ENCODE measurements at regions not wholly inside any gene's neighbourhood (a gene's known extent, or its start where the extent isn't known, plus 50 kb on each side); places are given as distances from the start of the nearest gene placed in this dataset.

GRCh38 chr9:109974143-109974917 lies 194.3 kb downstream of the PALM2AKAP2 start:
- Histone ChIP-seq H3K27me3 (no peaks in the 10 kb centered on the region), H3K36me3 (no peaks in the 10 kb centered on the region), H3K4me3 (no peak overlapping the region), H3K27ac (no peak overlapping the region), H3K4me1 (peaks cover 0 to 20% of the 10 kb centered on the region in 2 donors), H3K9me3 (no peaks in the 10 kb centered on the region)
- TF ChIP-seq CTCF (IDR thresholded peaks at IDR 0.05) = no peak
- DNase-seq = no peak
- intact Hi-C loops (cut with DNase I) = no loop called here
- ATAC-seq = peak; percentile 13

GRCh38 chr9:109974918-109975276 lies 194.9 kb downstream of the PALM2AKAP2 start:
- no peaks in the 10 kb centered on the region for H3K27me3 ChIP-seq
- peaks cover 0 to 15% of the 10 kb centered on the region in 2 donors for H3K4me1 ChIP-seq
- no peak overlapping the region for H3K27ac ChIP-seq
- H3K36me3 ChIP-seq = no peaks in the 10 kb centered on the region
- DNase-seq (no peak), ATAC-seq (no peak)
- no peak for TF ChIP-seq CTCF (IDR thresholded peaks at IDR 0.05)
- intact Hi-C loops (cut with DNase I) = no loop called here
- no peaks in the 10 kb centered on the region for H3K9me3 ChIP-seq
- H3K4me3 ChIP-seq = no peak overlapping the region

GRCh38 chr9:109975574-109976295 lies 195.7 kb downstream of the PALM2AKAP2 start:
- no peak for DNase-seq
- Histone ChIP-seq H3K27me3 (no peaks in the 10 kb centered on the region), H3K4me3 (no peak overlapping the region), H3K4me1 (peaks cover 0 to 6% of the 10 kb centered on the region in 2 donors), H3K36me3 (no peaks in the 10 kb centered on the region), H3K27ac (no peak overlapping the region), H3K9me3 (no peaks in the 10 kb centered on the region)
- no peak for TF ChIP-seq CTCF (IDR thresholded peaks at IDR 0.05)
- ATAC-seq = peak; percentile 34
- intact Hi-C loops (cut with DNase I) = no loop called here

GRCh38 chr9:109976303-109976702 lies 196.3 kb downstream of the PALM2AKAP2 start:
- peaks cover 0 to 5% of the 10 kb centered on the region in 2 donors for H3K4me1 ChIP-seq
- ATAC-seq (no peak), DNase-seq (no peak)

More at GRCh38 chr9:109976303-109976702, 196.3 kb downstream of the PALM2AKAP2 start:
- TF ChIP-seq CTCF (IDR thresholded peaks at IDR 0.05) = no peak
- intact Hi-C loops (cut with DNase I) = no loop called here
- no peak overlapping the region for H3K4me3 ChIP-seq
- no peak overlapping the region for H3K27ac ChIP-seq
- no peaks in the 10 kb centered on the region for H3K36me3 ChIP-seq
- H3K9me3 ChIP-seq = no peaks in the 10 kb centered on the region
- no peaks in the 10 kb centered on the region for H3K27me3 ChIP-seq

Data from left lung (tissue), 4 donors.